Mucosa of descending colon (tissue), 3 donors: ENCODE measurements at regions not wholly inside any gene's neighbourhood (a gene's known extent, or its start where the extent isn't known, plus 50 kb on each side); places are given as distances from the start of the nearest gene placed in this dataset.

Experiments used
- ATAC-seq: fragments of 200-7000 bp; cut with Tn5 transposase; one replicate; pipeline ENCODE4 v1.9.1; 2020; ENCODE audit warnings: mild to moderate bottlenecking, moderate library complexity
- DNase-seq, 3 donors: peaks; one replicate each; pipeline ENCODE4 v3.0.0-alpha.2; 2020
- H3K36me3 ChIP-seq: fragments of 200-600 bp; one replicate; pipeline ENCODE4 v1.8.0; 2021; ENCODE audit warnings: low read depth, mild to moderate bottlenecking
- H3K4me1 ChIP-seq: fragments of 200-600 bp; one replicate; pipeline ENCODE4 v1.8.0; 2021; ENCODE audit warnings: low read depth, mild to moderate bottlenecking
- H3K4me3 ChIP-seq: fragments of 200-600 bp; one replicate; pipeline ENCODE4 v1.8.0; 2021; ENCODE audit warnings: mild to moderate bottlenecking
- H3K9me3 ChIP-seq: fragments of 200-600 bp; one replicate; pipeline ENCODE4 v1.8.0; 2021; ENCODE audit warnings: mild to moderate bottlenecking
- CTCF ChIP-seq: fragments of 200-600 bp; IDR thresholded peaks from one replicate; pipeline ENCODE4 v1.8.0; 2022; ENCODE audit warnings: antibody characterized with exemption, mild to moderate bottlenecking
- intact Hi-C, 2 donors: fragments of 100-400 bp; cut with DNase I in 1 of 2; cut with micrococcal nuclease in 1 of 2; formaldehyde crosslinking; loops; one replicate each; pipeline versions ENCODE4 v1.11.0 to v1.11.1; 2022; cut with DNase I, micrococcal nuclease
- donor health status: DM: no; HTN: no; CAD: no; lungs with moderate emphysema.
- donor health status: DM: no; HTN: no; CAD: no.
- donor health status: DM: no; HTN: yes; CAD: no.

- no peak for TF ChIP-seq CTCF
- ATAC-seq (no peak), DNase-seq (no peak)
- intact Hi-C loops = no loop called here
- no peaks in the 10 kb centered on the region for H3K4me1 ChIP-seq
- no peaks in the 10 kb centered on the region for H3K9me3 ChIP-seq
- H3K36me3 ChIP-seq = no peaks in the 10 kb centered on the region
- no peak overlapping the region for H3K4me3 ChIP-seq
These were observed 385.5 kb upstream of the PDZRN3 start for GRCh38 chr3:74009961-74010844.

GRCh38 chr3:74004386-74004785 is 379.6 kb upstream of the PDZRN3 start:
- DNase-seq (no peak), ATAC-seq (no peak)
- H3K4me1 ChIP-seq = no peaks in the 10 kb centered on the region
- no peaks in the 10 kb centered on the region for H3K9me3 ChIP-seq
- H3K36me3 ChIP-seq = no peaks in the 10 kb centered on the region
- no peak for TF ChIP-seq CTCF
- H3K4me3 ChIP-seq = no peak overlapping the region
- intact Hi-C loops = no loop called here

- TF ChIP-seq CTCF = no peak
- H3K4me1 ChIP-seq = no peaks in the 10 kb centered on the region
- no peaks in the 10 kb centered on the region for H3K36me3 ChIP-seq
- DNase-seq = no peak
- no peaks in the 10 kb centered on the region for H3K9me3 ChIP-seq
- no peak for ATAC-seq
- intact Hi-C loops = no loop called here
- H3K4me3 ChIP-seq = no peak overlapping the region
These were observed 379.0 kb upstream of the PDZRN3 start for GRCh38 chr3:74003734-74004133.

- H3K36me3 ChIP-seq = no peaks in the 10 kb centered on the region
- no peak overlapping the region for H3K4me3 ChIP-seq
- ATAC-seq (no peak), DNase-seq (no peak)
- no peaks in the 10 kb centered on the region for H3K4me1 ChIP-seq
- no peaks in the 10 kb centered on the region for H3K9me3 ChIP-seq
- TF ChIP-seq CTCF = no peak
- intact Hi-C loops = no loop called here
These were observed 376.7 kb upstream of the PDZRN3 start for GRCh38 chr3:74001436-74001835.

GRCh38 chr3:74000725-74001124 is 376.0 kb upstream of the PDZRN3 start:
- ATAC-seq (no peak), DNase-seq (no peak)
- no peak for TF ChIP-seq CTCF
- no peaks in the 10 kb centered on the region for H3K4me1 ChIP-seq
- no peaks in the 10 kb centered on the region for H3K36me3 ChIP-seq
- intact Hi-C loops = no loop called here
- no peaks in the 10 kb centered on the region for H3K9me3 ChIP-seq
- no peak overlapping the region for H3K4me3 ChIP-seq
